ENCODE measurements at regions not wholly inside any gene's neighbourhood (a gene's known extent, or its start where the extent isn't known, plus 50 kb on each side); places are given as distances from the start of the nearest gene placed in this dataset.

- TF ChIP-seq RFX5 (IDR thresholded peaks at IDR 0.05; ENCODE audit: low read depth, low read length), result no peak
- no peak for TF ChIP-seq CTCF (conservative IDR thresholded peaks at IDR 0.05; ENCODE audit: low read depth, low read length)
- no peak for TF ChIP-seq POLR2A (IDR thresholded peaks at IDR 0.05; ENCODE audit: low read depth, low read length)
Observed at GRCh38 chr10:71150796-71151195, 61.6 kb upstream of the UNC5B start.

Measured in IMR-90 (cell line).